AG08396 (cell line): ENCODE measurements at regions not wholly inside any gene's neighbourhood (a gene's known extent, or its start where the extent isn't known, plus 50 kb on each side); places are given as distances from the start of the nearest gene placed in this dataset.

ENCODE experiments used
- DNase-seq: peaks from one replicate; pipeline ENCODE4 v3.0.0; 2012; ENCODE audit warnings: low spot score, mixed read lengths

GRCh38 chr16:26898200-26898599, 168.5 kb upstream of the C16orf82 start:
- DNase-seq = no peak

DNA sequence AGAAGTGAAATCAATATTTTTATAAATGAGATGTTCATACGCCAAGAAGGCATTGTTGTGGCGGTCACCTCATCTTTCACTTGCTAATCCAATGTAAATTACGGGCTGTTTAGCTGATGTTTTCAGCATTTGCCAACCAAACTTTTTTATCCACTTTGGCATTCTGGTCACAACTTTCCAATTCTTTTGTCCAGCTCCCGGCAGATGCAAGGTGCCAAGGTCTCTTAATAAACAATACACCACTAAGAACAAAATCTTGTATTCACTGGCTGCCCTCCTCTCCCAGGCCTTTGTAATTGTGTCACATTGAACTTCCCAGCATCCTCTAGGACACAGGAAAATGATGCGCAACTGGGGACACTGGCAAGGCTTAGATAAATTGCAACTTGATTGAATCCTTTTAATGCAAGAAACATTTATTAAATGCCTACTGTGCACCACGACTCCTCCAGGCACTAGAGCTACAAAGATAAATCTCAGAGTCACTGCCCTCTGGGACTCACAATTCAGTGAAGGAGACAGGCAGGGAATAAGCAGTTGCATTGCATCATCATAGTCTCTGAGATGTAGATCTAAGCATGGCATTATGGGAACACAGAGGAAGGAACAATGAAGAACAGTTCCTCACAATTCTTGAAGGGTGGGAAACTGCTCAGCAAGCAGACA, 165.4 kb upstream of the C16orf82 start:
- no peak for DNase-seq

GRCh38 chr16:26901983-26902382, 164.7 kb upstream of the C16orf82 start:
- no peak for DNase-seq

GRCh38 chr16:26905336-26905735, 161.4 kb upstream of the C16orf82 start:
- DNase-seq = peak; percentile 37

- DNase-seq = no peak
Measured at GRCh38 chr16:26909623-26910022, 157.1 kb upstream of the C16orf82 start.

DNA sequence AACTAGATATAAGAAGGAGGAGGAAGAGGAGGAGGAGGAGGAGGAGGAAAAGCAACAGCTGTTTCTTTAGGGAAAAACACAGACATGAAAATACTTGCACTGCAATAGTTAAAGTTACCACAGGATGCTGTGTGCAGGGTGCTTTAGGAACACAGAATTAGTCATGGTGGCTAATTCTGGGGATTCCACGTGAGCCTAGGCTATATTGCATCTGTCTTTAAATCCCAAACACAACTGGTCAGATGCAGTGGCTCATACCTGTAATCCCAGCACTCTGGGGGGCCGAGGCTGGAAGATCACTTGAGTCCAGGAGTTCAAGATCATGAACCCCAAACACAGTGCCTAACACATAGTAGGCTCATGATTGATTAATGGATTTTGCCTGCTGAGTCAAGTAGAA, 155.3 kb upstream of the C16orf82 start:
- DNase-seq = no peak

DNA sequence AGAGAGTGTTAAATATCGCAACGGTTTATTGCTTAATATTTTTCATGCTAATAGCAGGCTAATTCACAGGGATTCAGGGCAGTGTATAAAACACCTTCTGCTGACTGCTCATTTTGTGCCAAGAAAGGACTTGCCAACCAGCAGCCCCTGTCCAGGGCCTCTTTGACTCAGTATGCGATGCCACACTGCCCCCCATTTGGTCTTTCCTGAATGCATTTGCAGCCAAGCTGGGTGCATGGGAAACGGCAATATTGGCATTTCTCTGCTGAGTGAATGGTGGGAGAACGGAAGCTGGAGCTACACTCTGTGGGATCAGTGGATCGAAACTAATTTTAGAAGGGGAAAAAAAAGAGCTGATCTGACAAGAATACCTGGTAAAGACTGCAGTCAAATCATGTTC, 152.9 kb upstream of the C16orf82 start:
- DNase-seq = no peak

DNA sequence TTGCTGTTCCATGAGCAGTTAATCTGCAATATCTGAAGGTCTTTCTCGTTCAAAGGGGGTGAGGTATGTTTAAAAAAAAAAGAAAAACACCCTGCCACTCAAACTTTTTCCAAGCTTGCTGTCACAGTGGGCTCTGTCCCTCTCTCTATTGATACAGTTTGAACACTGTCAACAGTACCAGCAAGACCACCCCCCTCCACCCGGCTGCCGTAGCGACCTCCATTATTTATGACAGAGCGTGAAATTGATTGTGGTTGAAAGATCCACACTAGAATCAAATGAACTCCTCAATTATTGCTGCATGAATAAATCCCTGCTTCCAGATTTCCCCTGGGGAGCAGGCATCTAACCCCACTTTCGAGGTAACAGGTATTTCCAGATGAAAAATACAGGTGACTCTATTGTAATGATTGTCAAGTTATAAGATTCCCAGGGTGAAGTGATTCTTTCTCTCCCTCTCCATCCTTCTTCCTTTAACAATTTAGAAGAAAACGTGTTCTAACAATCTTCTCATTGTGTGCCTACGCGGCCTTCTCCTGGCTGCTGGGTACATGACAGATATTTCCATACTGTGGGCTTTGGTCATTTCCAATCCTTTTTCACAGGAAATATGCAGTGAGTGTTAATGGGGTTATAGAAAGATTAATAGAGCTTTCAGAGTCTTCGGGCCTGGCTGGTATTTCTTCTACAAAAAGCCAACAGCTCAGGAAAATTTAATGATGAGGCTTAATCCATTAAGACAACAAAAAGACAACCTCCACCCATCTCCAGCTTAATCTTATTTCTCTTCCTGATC, 135.7 kb upstream of the C16orf82 start:
- DNase-seq = no peak

DNA sequence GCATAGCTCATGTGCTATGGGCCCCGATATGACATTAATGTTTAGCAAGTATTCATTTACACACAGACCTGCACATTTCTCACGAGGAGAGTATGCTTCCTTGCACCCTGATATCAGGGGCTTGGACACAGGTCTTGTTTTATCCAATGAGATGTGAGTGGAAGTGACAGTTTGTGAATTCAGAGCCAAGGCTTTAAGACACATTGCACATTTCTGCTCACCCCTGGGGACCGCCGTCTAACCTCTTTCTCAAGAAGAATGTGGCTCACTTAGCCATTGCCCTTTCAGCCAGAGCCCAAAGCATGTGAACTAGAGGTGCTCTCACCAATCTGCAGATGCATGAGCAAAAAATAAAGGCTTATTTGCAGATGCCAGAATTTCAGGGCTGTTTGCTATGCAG, 116.1 kb upstream of the C16orf82 start:
- DNase-seq = no peak

- peak; percentile 49 for DNase-seq
Measured at GRCh38 chr16:26951950-26952349, 114.8 kb upstream of the C16orf82 start.

DNA sequence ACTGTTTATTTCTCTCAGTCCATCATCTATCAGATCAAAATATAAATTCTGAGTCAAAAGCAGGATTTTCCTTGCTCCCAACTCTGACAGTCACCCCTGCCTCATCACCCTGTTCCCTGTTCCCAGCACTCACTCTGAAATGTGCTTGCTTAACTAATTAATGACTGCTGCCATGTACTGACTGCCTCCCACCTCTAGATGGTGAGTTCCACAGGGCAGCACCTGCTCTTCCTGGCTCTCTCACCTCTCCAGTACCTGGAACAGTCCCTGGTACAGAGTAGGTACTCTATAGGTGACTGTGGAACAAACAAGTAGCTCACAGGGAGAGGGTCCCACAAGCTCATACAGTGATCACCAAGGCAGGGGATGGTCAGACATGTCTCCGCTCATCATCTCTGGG, 114.3 kb upstream of the C16orf82 start:
- DNase-seq = no peak

- DNase-seq = no peak
Measured at GRCh38 chr16:26957283-26957859, 109.4 kb upstream of the C16orf82 start.

GRCh38 chr16:26959416-26960009, 107.2 kb upstream of the C16orf82 start:
- DNase-seq = no peak

DNA sequence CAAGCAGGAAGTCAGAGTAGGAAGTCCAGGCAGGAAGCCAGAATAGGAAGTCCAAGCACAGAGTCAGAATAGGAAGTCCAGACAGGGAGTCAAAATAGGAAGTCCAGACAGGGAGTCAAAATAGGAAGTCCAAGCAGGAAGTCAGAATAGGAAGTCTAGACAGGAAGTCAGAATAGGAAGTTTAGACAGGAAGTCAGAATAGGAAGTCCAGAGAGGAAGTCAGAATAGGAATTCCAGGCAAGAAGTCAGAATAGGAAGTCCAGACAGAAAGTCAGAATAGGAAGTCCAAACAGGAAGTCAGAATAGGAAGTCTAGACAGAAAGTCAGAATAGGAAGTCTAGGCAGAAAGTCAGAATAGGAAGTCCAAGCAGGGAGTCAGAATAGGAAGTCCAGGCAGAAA, 105.3 kb upstream of the C16orf82 start:
- no peak for DNase-seq

DNA sequence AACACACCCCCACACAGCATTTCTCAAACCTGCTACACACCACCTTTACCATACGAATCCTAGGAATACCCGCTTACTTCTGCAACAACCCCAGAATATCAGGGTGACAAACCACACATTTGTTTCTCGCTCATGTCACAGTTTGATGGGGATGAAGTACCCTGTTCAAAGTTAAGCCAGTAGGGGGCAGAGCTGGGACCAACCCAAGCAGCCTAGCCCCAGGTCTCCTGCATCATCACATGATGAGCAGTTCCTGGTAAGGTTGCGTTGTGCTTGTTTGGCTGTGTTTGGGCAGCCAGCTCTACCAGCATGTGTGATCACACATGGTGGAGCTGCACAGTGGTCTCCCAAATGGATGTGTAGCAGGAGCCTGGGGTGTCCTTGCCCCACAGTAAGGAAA, 103.6 kb upstream of the C16orf82 start:
- DNase-seq = peak; percentile 35

GRCh38 chr16:26969589-26970231, 97.0 kb upstream of the C16orf82 start:
- no peak for DNase-seq

DNA sequence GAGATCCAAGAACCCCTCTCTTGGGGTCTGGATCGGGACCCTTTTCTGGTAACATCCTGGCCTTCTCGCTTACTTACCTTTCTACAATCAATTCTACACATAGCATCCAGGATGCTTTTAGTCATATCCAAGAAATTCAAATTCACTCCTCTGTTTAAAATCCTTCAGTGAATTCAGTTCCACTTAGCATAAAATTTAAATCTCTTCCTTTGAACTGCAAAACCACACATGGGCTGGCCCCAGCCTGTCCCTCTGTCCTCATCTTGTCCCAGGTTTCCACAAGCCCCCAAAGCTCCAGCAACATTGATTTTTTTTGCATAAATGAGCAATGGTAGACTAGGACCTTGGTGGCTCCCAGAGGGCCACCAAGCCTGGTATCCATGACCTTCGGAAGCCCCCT, 96.4 kb upstream of the C16orf82 start:
- DNase-seq = no peak

GRCh38 chr16:26976873-26977272, 89.9 kb upstream of the C16orf82 start:
- no peak for DNase-seq

GRCh38 chr16:26981266-26981938, 85.3 kb upstream of the C16orf82 start:
- DNase-seq = peak; percentile 78

GRCh38 chr16:26982422-26982821, 84.3 kb upstream of the C16orf82 start:
- no peak for DNase-seq

DNA sequence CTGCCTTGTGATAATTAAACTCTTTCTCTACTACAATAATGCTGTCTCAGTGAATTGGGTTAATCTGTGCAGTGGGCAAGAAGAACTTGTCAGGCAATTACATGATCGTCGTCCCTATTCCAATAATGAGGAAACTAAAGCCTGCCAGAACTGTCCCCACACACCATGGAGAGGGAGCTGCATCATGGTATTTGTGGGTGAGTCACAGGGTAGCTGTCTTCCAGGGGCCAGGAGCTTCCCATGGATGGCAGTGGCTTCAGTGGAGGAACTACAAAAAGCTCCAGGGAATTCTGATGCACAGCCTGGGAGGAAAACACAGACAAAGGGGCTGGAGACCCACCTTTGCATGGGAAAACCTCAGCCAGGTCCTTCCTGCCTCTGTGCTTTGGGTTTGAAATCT, 83.3 kb upstream of the C16orf82 start:
- peak; percentile 29 for DNase-seq
